H1 (cell line): ENCODE measurements at regions not wholly inside any gene's neighbourhood (a gene's known extent, or its start where the extent isn't known, plus 50 kb on each side); places are given as distances from the start of the nearest gene placed in this dataset.

ENCODE experiments used
- CREB1 ChIP-seq: IDR thresholded peaks from 2 replicates; pipeline ENCODE4 v1.6.1; 2012; ENCODE audit warnings: inconsistent platforms
- KDM1A ChIP-seq: fragments of 200-600, 300-600 bp; sonication (generic); IDR thresholded peaks from 2 replicates; pipeline ENCODE4 v1.7.1; 2016; ENCODE audit warnings: mild to moderate bottlenecking, low read length, borderline replicate concordance
- RFX5 ChIP-seq: IDR thresholded peaks from 2 replicates; pipeline ENCODE4 v1.6.1; 2011; ENCODE audit warnings: low read depth, low read length, improper control_type of control experiment, borderline replicate concordance
- YY1 ChIP-seq: IDR thresholded peaks from 2 replicates; pipeline ENCODE4 v1.6.1; 2011; ENCODE audit warnings: low read depth, mild to moderate bottlenecking, low read length

DNA sequence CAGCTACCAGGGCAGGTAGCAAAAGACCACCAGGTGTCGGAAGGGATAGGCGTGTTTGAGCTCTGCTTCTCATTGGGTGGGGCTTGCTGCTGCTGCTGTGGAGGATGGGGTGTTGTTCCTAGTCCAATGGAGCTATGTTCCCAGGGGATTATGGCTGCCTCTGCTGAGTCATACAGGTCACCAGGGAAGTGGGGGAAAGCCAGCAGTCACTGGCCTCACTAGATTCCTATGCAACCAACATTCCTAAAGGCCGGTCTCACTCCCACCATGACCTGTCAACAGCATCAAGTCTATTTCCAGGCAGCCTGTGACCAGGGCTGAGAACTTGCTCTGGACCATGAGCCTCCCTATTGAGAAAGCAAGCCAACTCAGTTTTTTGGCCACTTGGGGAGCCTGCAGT lies 1160.8 kb downstream of the REEP3 start:
- TF ChIP-seq KDM1A (no peak), YY1 (no peak), CREB1 (no peak), RFX5 (no peak)
